H9 (cell line): ENCODE measurements at regions not wholly inside any gene's neighbourhood (a gene's known extent, or its start where the extent isn't known, plus 50 kb on each side); places are given as distances from the start of the nearest gene placed in this dataset.

Experiments
- DNase-seq: peaks from one replicate; pipeline ENCODE4 v3.0.0-alpha.2; 2017
- H2AFZ ChIP-seq: one replicate; pipeline ENCODE4 v1.6.1; 2013; ENCODE audit warnings: mild to moderate bottlenecking, low read length, control low read depth, moderate library complexity
- H2AK5ac ChIP-seq: 2 replicates; pipeline ENCODE4 v1.6.1; 2013; ENCODE audit warnings: low read length, control low read depth, mixed read lengths; ENCODE audit not compliant: insufficient read length
- H2BK120ac ChIP-seq: one replicate; pipeline ENCODE4 v1.6.1; 2013; ENCODE audit warnings: low read depth, mild to moderate bottlenecking, low read length, control low read depth, inconsistent platforms; ENCODE audit not compliant: poor library complexity, severe bottlenecking
- H2BK12ac ChIP-seq: 2 replicates; pipeline ENCODE4 v1.6.1; 2013; ENCODE audit warnings: low read length, control low read depth, mixed read lengths, low read depth; ENCODE audit not compliant: insufficient read length
- H2BK15ac ChIP-seq: 2 replicates; pipeline ENCODE4 v1.6.1; 2013; ENCODE audit warnings: low read depth, low read length, control low read depth
- H2BK20ac ChIP-seq: one replicate; pipeline ENCODE4 v1.6.1; 2013; ENCODE audit warnings: low read depth, mild to moderate bottlenecking, low read length, control low read depth, inconsistent platforms; ENCODE audit not compliant: poor library complexity, severe bottlenecking
- H2BK5ac ChIP-seq: 2 replicates; pipeline ENCODE4 v1.6.1; 2013; ENCODE audit warnings: low read length, control low read depth, mixed read lengths; ENCODE audit not compliant: insufficient read length
- H3K14ac ChIP-seq: 2 replicates; pipeline ENCODE4 v1.6.1; 2013; ENCODE audit warnings: low read length, control low read depth; ENCODE audit not compliant: insufficient read depth
- H3K18ac ChIP-seq: 2 replicates; pipeline ENCODE4 v1.6.1; 2013; ENCODE audit warnings: low read depth, mild to moderate bottlenecking, mixed read lengths, low read length, control low read depth; ENCODE audit not compliant: insufficient read length
- H3K23ac ChIP-seq: 2 replicates; pipeline ENCODE4 v1.6.1; 2013; ENCODE audit warnings: low read length, control low read depth, mixed read lengths, low read depth; ENCODE audit not compliant: insufficient read length
- H3K23me2 ChIP-seq: 2 replicates; pipeline ENCODE4 v1.6.1; 2013; ENCODE audit warnings: low read depth, mild to moderate bottlenecking, mixed read lengths, low read length, control low read depth; ENCODE audit not compliant: insufficient read length, poor library complexity, severe bottlenecking
- H3K27ac ChIP-seq: 2 replicates; pipeline ENCODE4 v1.5.1; 2013; ENCODE audit warnings: low read length, control low read depth, mixed read lengths, low read depth; ENCODE audit not compliant: insufficient read length
- H3K27me3 ChIP-seq: 2 replicates; pipeline ENCODE4 v1.6.1; 2013; ENCODE audit warnings: low read length, control low read depth, inconsistent platforms; ENCODE audit not compliant: insufficient read depth
- H3K4ac ChIP-seq: 2 replicates; pipeline ENCODE4 v1.6.1; 2013; ENCODE audit warnings: low read depth, mild to moderate bottlenecking, control low read depth, inconsistent platforms, low read length, moderate library complexity
- H3K4me1 ChIP-seq: 2 replicates; pipeline ENCODE4 v1.6.1; 2013; ENCODE audit warnings: low read length, control low read depth, inconsistent platforms; ENCODE audit not compliant: insufficient read depth
- H3K4me2 ChIP-seq: 2 replicates; pipeline ENCODE4 v1.6.1; 2013; ENCODE audit warnings: low read length, control low read depth, mixed read lengths; ENCODE audit not compliant: insufficient read length, insufficient read depth
- H3K56ac ChIP-seq: 2 replicates; pipeline ENCODE4 v1.6.1; 2013; ENCODE audit warnings: low read depth, mild to moderate bottlenecking, mixed read lengths, low read length, control low read depth; ENCODE audit not compliant: insufficient read length
- H3K79me1 ChIP-seq: 2 replicates; pipeline ENCODE4 v1.6.1; 2013; ENCODE audit warnings: low read depth, mild to moderate bottlenecking, moderate library complexity, low read length, control low read depth, inconsistent platforms; ENCODE audit not compliant: insufficient read depth, poor library complexity, severe bottlenecking
- H3K79me2 ChIP-seq: 2 replicates; pipeline ENCODE4 v1.6.1; 2013; ENCODE audit warnings: low read length, control low read depth, inconsistent platforms; ENCODE audit not compliant: insufficient read depth
- H3K9ac ChIP-seq: 2 replicates; pipeline ENCODE4 v1.6.1; 2013; ENCODE audit warnings: low read length, control low read depth, mixed read lengths; ENCODE audit not compliant: insufficient read length; ENCODE audit errors: extremely low read depth
- H3K9me3 ChIP-seq: one replicate; pipeline ENCODE4 v1.6.1; 2013; ENCODE audit warnings: low read depth, low read length, inconsistent platforms; ENCODE audit not compliant: control insufficient read depth
- H3T11ph ChIP-seq: one replicate; pipeline ENCODE4 v1.6.1; 2013; ENCODE audit warnings: mild to moderate bottlenecking, low read length, control low read depth, inconsistent platforms
- H4K20me1 ChIP-seq: one replicate; pipeline ENCODE4 v1.6.1; 2013; ENCODE audit not compliant: control insufficient read depth, insufficient read length, insufficient read depth
- H4K5ac ChIP-seq: 2 replicates; pipeline ENCODE4 v1.6.1; 2013; ENCODE audit warnings: low read depth, mild to moderate bottlenecking, mixed read lengths, low read length, control low read depth; ENCODE audit not compliant: insufficient read length
- H4K8ac ChIP-seq: replicated peaks from 2 replicates; pipeline ENCODE4 v1.6.1; 2013; ENCODE audit warnings: low read length, control low read depth, mixed read lengths, low read depth; ENCODE audit not compliant: insufficient read length
- H4K91ac ChIP-seq: 2 replicates; pipeline ENCODE4 v1.6.1; 2013; ENCODE audit warnings: low read depth, mild to moderate bottlenecking, moderate library complexity, mixed read lengths, low read length, control low read depth; ENCODE audit not compliant: insufficient read length
- H3K27ac Mint-ChIP-seq, 3 experiments: 2 replicates in 2 of 3; 3 replicates in 1 of 3; pipeline ENCODE4 v1.8.0; 2020 to 2021; ENCODE audit warnings: mixed read lengths in 3 of 3, mild to moderate bottlenecking in 1 of 3, moderate library complexity in 1 of 3
- H3K27me3 Mint-ChIP-seq: 2 replicates; pipeline ENCODE4 v1.8.0; 2021; ENCODE audit warnings: low read depth, mild to moderate bottlenecking, moderate library complexity, mixed read lengths
- H3K36me3 Mint-ChIP-seq, 3 experiments: 2 replicates in 2 of 3; 3 replicates in 1 of 3; pipeline ENCODE4 v1.8.0; 2020 to 2021; ENCODE audit warnings: low read depth in 3 of 3, mixed read lengths in 3 of 3; ENCODE audit not compliant: insufficient read depth in 1 of 3
- H3K4me1 Mint-ChIP-seq, 2 experiments: 2 replicates each; pipeline ENCODE4 v1.8.0; 2020; ENCODE audit warnings: mixed read lengths in 2 of 2
- H3K4me3 Mint-ChIP-seq, 2 experiments: 2 replicates in 1 of 2; 3 replicates in 1 of 2; pipeline ENCODE4 v1.8.0; 2020 to 2021; ENCODE audit warnings: mild to moderate bottlenecking in 2 of 2, mixed read lengths in 2 of 2, moderate library complexity in 1 of 2
- H3K9me3 Mint-ChIP-seq, 2 experiments: 2 replicates in 1 of 2; 3 replicates in 1 of 2; pipeline ENCODE4 v1.8.0; 2020; ENCODE audit warnings: mild to moderate bottlenecking in 2 of 2, mixed read lengths in 2 of 2, moderate library complexity in 1 of 2
- WGBS: extraction: QIAGEN DNeasy Blood & Tissue Kit; methylation state at CpG from one replicate; pipeline ENCODE4 v1.1.7; 2013; ENCODE audit warnings: missing lambda C conversion rate, low lambda C conversion rate, mixed read lengths; ENCODE audit not compliant: insufficient read length; ENCODE audit errors: extremely low coverage; 5-methylcytosine and 5-hydroxymethylcytosine counted together
- TF ChIP-seq, protein P1 (sequence below): fragments of 200-600 bp; sonication (generic); conservative IDR thresholded peaks from 3 replicates; pipeline ENCODE4 v1.8.0; 2021; ENCODE audit warnings: antibody characterized with exemption, mild to moderate bottlenecking

DNA sequence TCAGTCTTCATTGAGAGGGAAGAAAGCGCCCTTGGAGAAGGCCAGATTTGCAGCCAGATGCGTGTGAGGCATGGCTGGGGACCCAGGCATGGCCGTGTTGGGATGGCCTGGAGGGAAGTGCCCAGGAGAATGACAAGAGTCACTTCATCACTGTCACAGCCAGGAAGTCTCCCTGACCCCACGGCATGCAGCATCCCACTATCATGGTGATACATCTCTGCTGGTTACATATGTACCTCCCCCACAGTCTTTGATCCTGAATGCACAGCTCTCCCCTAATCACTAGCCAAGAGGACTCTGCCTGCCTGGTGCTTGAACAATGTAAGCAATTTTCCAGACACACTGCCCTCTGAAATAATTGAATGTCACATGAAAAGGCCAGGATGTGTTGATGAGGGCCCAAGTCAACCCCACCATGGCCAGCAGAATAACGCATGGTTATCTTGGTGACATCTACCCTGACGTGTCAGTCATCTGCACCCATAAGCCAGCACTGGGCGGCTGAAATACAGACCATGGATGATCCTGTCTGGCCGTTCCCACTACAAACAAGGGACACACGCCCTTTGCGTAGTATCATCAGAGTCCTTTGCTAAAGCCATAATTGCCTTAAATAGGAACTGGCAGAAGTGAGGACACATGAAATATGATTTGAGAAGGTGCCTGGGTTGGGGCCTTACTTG, 149.7 kb upstream of the SPACA7 start:
- no CpG with 5 or more reads among the region's 10 CpGs for WGBS
- H3K23ac ChIP-seq: no peak overlapping the region
- H3K14ac ChIP-seq: no peak overlapping the region
- H3K9ac ChIP-seq: no peak overlapping the region
- H3K27ac ChIP-seq: no peak overlapping the region
- H2BK120ac ChIP-seq: no peak overlapping the region
- no peaks in the 10 kb centered on the region for H4K20me1 ChIP-seq
- no peak overlapping the region for H3K56ac ChIP-seq
- DNase-seq: no peak
- H2BK5ac ChIP-seq: no peak overlapping the region
- no peak overlapping the region for H2AFZ ChIP-seq
- H3K4ac ChIP-seq: no peak overlapping the region
- H2BK12ac ChIP-seq: no peak overlapping the region
- Mint-ChIP-seq H3K27ac (no peak overlapping the region), H3K4me3 (no peak overlapping the region), H3K4me1 (peaks cover 3 to 4% of the 10 kb centered on the region in 2 experiments; a peak in 2 of 4 replicates), H3K9me3 (peaks cover 0 to 3% of the 10 kb centered on the region in 2 experiments; a peak in 3 of 5 replicates), H3K36me3 (no peaks in the 10 kb centered on the region), H3K27me3 (peaks cover 27% of the 10 kb centered on the region)
- H2BK15ac ChIP-seq: no peak overlapping the region
- no peak overlapping the region for H2AK5ac ChIP-seq
- H3K79me2 ChIP-seq: no peaks in the 10 kb centered on the region
- H3K79me1 ChIP-seq: no peaks in the 10 kb centered on the region
- no peaks in the 10 kb centered on the region for H3K23me2 ChIP-seq
- H4K5ac ChIP-seq: no peak overlapping the region
- H3T11ph ChIP-seq: no peak overlapping the region
- no peak overlapping the region for H3K18ac ChIP-seq
- H3K4me2 ChIP-seq: no peak overlapping the region
- no peak overlapping the region for H4K91ac ChIP-seq
- no peaks in the 10 kb centered on the region for H3K9me3 ChIP-seq
- H3K4me1 ChIP-seq: no peaks in the 10 kb centered on the region
- no peaks in the 10 kb centered on the region for H3K27me3 ChIP-seq
- H4K8ac ChIP-seq: no peak overlapping the region
- TF ChIP-seq, protein P1, sequence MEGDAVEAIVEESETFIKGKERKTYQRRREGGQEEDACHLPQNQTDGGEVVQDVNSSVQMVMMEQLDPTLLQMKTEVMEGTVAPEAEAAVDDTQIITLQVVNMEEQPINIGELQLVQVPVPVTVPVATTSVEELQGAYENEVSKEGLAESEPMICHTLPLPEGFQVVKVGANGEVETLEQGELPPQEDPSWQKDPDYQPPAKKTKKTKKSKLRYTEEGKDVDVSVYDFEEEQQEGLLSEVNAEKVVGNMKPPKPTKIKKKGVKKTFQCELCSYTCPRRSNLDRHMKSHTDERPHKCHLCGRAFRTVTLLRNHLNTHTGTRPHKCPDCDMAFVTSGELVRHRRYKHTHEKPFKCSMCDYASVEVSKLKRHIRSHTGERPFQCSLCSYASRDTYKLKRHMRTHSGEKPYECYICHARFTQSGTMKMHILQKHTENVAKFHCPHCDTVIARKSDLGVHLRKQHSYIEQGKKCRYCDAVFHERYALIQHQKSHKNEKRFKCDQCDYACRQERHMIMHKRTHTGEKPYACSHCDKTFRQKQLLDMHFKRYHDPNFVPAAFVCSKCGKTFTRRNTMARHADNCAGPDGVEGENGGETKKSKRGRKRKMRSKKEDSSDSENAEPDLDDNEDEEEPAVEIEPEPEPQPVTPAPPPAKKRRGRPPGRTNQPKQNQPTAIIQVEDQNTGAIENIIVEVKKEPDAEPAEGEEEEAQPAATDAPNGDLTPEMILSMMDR: no peak
- no peak overlapping the region for H2BK20ac ChIP-seq
